ENCODE measurements at regions not wholly inside any gene's neighbourhood (a gene's known extent, or its start where the extent isn't known, plus 50 kb on each side); places are given as distances from the start of the nearest gene placed in this dataset.
A peak's percentile ranks its signal among the peaks of the same experiment; 100 is the strongest.

- TF ChIP-seq CTCF (conservative IDR thresholded peaks at IDR 0.05; ENCODE audit: control insufficient read depth, insufficient read depth, low read depth, low read length), result no peak
- DNase-seq (ENCODE audit: low read depth), result no peak
- H3K4me3 ChIP-seq (ENCODE audit: control insufficient read depth, low read depth, low read length), result no peak overlapping the region
Observed at GRCh38 chr16:66211651-66212050, 154.8 kb upstream of the CDH5 start.

- no peak overlapping the region for H3K4me3 ChIP-seq (ENCODE audit: control insufficient read depth, low read depth, low read length)
- DNase-seq (ENCODE audit: low read depth), result no peak
- TF ChIP-seq CTCF (conservative IDR thresholded peaks at IDR 0.05; ENCODE audit: control insufficient read depth, insufficient read depth, low read depth, low read length), result no peak
Observed at GRCh38 chr16:66207883-66208265, 158.6 kb upstream of the CDH5 start.

- H3K4me3 ChIP-seq (ENCODE audit: control insufficient read depth, low read depth, low read length), result no peak overlapping the region
- peak; percentile 19 for DNase-seq (ENCODE audit: low read depth)
- TF ChIP-seq CTCF (conservative IDR thresholded peaks at IDR 0.05; ENCODE audit: control insufficient read depth, insufficient read depth, low read depth, low read length), result no peak
Observed at GRCh38 chr16:66207139-66207882, 159.2 kb upstream of the CDH5 start.

GRCh38 chr16:66206363-66206762, 160.1 kb upstream of the CDH5 start:
- DNase-seq (ENCODE audit: low read depth), result no peak
- TF ChIP-seq CTCF (conservative IDR thresholded peaks at IDR 0.05; ENCODE audit: control insufficient read depth, insufficient read depth, low read depth, low read length), result no peak
- no peak overlapping the region for H3K4me3 ChIP-seq (ENCODE audit: control insufficient read depth, low read depth, low read length)

DNA sequence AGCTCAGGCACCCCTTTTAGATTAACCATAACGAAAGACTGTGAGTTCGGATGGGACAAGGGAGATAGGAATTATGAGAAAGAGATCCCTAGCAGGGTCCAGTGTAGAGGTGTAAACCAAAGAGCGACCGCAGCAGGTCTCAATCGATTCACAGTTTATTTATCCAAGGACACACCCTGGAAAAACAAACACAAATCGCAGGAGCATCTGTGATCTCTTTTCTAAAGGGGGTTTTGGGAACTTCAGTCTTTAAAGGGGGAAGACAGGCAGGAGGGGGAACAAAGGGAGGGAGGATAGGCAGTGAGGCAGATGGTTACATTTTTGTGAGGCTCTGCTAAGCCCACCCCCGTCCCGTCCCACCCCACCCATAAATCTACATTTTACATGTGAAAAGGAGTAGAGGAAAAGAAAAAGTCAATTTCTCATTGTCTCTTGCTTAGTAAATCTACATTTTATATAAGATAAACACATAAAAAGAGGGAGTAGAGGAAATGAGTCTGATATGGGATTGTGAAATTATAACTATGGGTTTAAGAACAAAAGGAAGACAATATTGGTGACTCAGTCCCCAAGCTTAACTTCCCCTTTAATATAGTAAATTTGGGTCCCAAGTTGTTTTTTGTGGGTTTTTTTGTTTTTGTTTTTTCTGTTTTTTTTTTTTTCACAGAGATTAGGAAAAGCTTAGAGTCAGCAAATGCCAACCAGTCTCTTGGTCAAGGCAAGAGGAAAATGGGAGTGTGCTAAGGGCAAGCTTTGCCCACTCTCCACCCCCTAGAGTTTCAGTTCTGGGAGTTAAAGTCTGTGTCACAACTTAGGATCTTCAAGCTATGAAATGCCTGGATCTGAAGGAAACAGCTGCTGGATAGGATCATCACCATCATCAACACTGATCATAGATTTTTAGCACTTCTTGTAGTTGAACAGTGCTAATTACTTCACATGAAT, 160.9 kb upstream of the CDH5 start:
- H3K4me3 ChIP-seq (ENCODE audit: control insufficient read depth, low read depth, low read length), result no peak overlapping the region
- TF ChIP-seq CTCF (conservative IDR thresholded peaks at IDR 0.05; ENCODE audit: control insufficient read depth, insufficient read depth, low read depth, low read length), result no peak
- peak; percentile 74 for DNase-seq (ENCODE audit: low read depth)

GRCh38 chr16:66204756-66205155, 161.7 kb upstream of the CDH5 start:
- no peak for TF ChIP-seq CTCF (conservative IDR thresholded peaks at IDR 0.05; ENCODE audit: control insufficient read depth, insufficient read depth, low read depth, low read length)
- peak; percentile 80 for DNase-seq (ENCODE audit: low read depth)
- no peak overlapping the region for H3K4me3 ChIP-seq (ENCODE audit: control insufficient read depth, low read depth, low read length)

All from fibroblast of mammary gland (primary cell).